PC-3 (cell line): ENCODE measurements at regions not wholly inside any gene's neighbourhood (a gene's known extent, or its start where the extent isn't known, plus 50 kb on each side); places are given as distances from the start of the nearest gene placed in this dataset.

ENCODE experiments used
- ATAC-seq: fragments of 200-7000 bp; cut with Tn5 transposase; 2 replicates; pipeline ENCODE4 v1.9.1; 2020; ENCODE audit warnings: mild to moderate bottlenecking, moderate library complexity
- BruUV-seq: library from RNA; stranded (reverse); fragments of 400-500 nt; replicated peaks from 2 replicates; lab custom pipeline; 2021; lab: Mats Ljungman, UMichigan
- CTCF ChIA-PET: fragments of 300-600 bp; sonication (Branson Sonifier 250); formaldehyde crosslinking; loops from one replicate; lab custom pipeline; 2022; ENCODE audit warnings: antibody characterized with exemption; lab: Charles Lee
- POLR2A ChIA-PET: fragments of 300-600 bp; sonication (Branson Sonifier 250); formaldehyde crosslinking; loops from one replicate; lab custom pipeline; 2022; ENCODE audit warnings: antibody characterized with exemption; ENCODE audit not compliant: unreplicated experiment; lab: Charles Lee
- DNase-seq: peaks from one replicate; pipeline ENCODE4 v3.0.0-alpha.2; 2015
- H2AFZ ChIP-seq: fragments of 300-600 bp; sonication (generic); 2 replicates; pipeline ENCODE4 v1.6.0; 2016; ENCODE audit warnings: antibody characterized with exemption, low read length
- H3F3A ChIP-seq: fragments of 300-600 bp; sonication (generic); one replicate; pipeline ENCODE4 v1.6.0; 2017; ENCODE audit warnings: antibody characterized with exemption, low read length, control low read depth, mild to moderate bottlenecking; ENCODE audit not compliant: unreplicated experiment
- H3K27ac ChIP-seq: fragments of 300-600 bp; sonication (generic); 2 replicates; pipeline ENCODE4 v1.5.1; 2016; ENCODE audit warnings: mild to moderate bottlenecking, low read length
- H3K27me3 ChIP-seq: fragments of 300-600 bp; sonication (generic); 2 replicates; pipeline ENCODE4 v1.6.1; 2016; ENCODE audit warnings: low read length, mixed read lengths
- H3K36me3 ChIP-seq: fragments of 300-600 bp; sonication (generic); 2 replicates; pipeline ENCODE4 v1.6.1; 2016; ENCODE audit warnings: low read depth, mixed run types, low read length, mixed read lengths
- H3K4me1 ChIP-seq: fragments of 300-600 bp; sonication (generic); 2 replicates; pipeline ENCODE4 v1.5.1; 2016; ENCODE audit warnings: low read length; ENCODE audit not compliant: insufficient read depth
- H3K4me2 ChIP-seq: fragments of 300-600 bp; sonication (generic); 2 replicates; pipeline ENCODE4 v1.6.0; 2016; ENCODE audit warnings: low read length
- H3K4me3 ChIP-seq: fragments of 300-600 bp; sonication (generic); 2 replicates; pipeline ENCODE4 v1.5.1; 2016; ENCODE audit warnings: mild to moderate bottlenecking, low read length, mixed read lengths
- H3K79me2 ChIP-seq: fragments of 300-600 bp; sonication (generic); 2 replicates; pipeline ENCODE4 v1.6.1; 2017; ENCODE audit warnings: low read length, mixed read lengths
- H3K9ac ChIP-seq: fragments of 300-600 bp; sonication (generic); 2 replicates; pipeline ENCODE4 v1.6.0; 2016; ENCODE audit warnings: mild to moderate bottlenecking, low read length
- H3K9me2 ChIP-seq: fragments of 300-600 bp; sonication (generic); replicated peaks from 2 replicates; pipeline ENCODE4 v1.6.1; 2016; ENCODE audit warnings: mixed run types, low read length, mixed read lengths
- H3K9me3 ChIP-seq: fragments of 300-600 bp; sonication (generic); 2 replicates; pipeline ENCODE4 v1.6.1; 2016; ENCODE audit warnings: low read length, mixed read lengths
- H4K20me1 ChIP-seq: fragments of 300-600 bp; sonication (generic); 2 replicates; pipeline ENCODE4 v1.6.1; 2016; ENCODE audit warnings: low read length, mixed read lengths
- EZH2 ChIP-seq: fragments of 300-600 bp; sonication (generic); IDR thresholded peaks from one replicate; pipeline ENCODE4 v1.6.1; 2017; ENCODE audit warnings: antibody characterized with exemption, mild to moderate bottlenecking, low read length; ENCODE audit not compliant: unreplicated experiment
- EZH2phosphoT487 ChIP-seq: fragments of 300-600 bp; sonication (generic); IDR thresholded peaks from 2 replicates; pipeline ENCODE4 v1.6.1; 2018; ENCODE audit warnings: mild to moderate bottlenecking, antibody characterized with exemption, low read length, borderline replicate concordance
- intact Hi-C: fragments of 100-400 bp; cut with micrococcal nuclease; formaldehyde crosslinking; loops from 2 replicates; pipeline ENCODE4 v1.9.0; 2023
- TF ChIP-seq, protein P1 (sequence below): fragments of 300-600 bp; sonication (generic); conservative IDR thresholded peaks from 2 replicates; pipeline ENCODE4 v1.5.1; 2017; ENCODE audit warnings: antibody characterized with exemption, low read depth, mild to moderate bottlenecking, low read length

- no peaks in the 10 kb centered on the region for H3F3A ChIP-seq
- no peak overlapping the region for H3K27ac ChIP-seq
- H3K79me2 ChIP-seq: no peaks in the 10 kb centered on the region
- H4K20me1 ChIP-seq: no peaks in the 10 kb centered on the region
- intact Hi-C loops: no loop called here
- no peak overlapping the region for H3K4me2 ChIP-seq
- POLR2A ChIA-PET: no interaction called here
- no peak overlapping the region for H2AFZ ChIP-seq
- DNase-seq: no peak
- ATAC-seq: no peak
- no peak overlapping the region for H3K9ac ChIP-seq
- no TSS peak for BruUV-seq
- CTCF ChIA-PET: no interaction called here
- no peaks in the 10 kb centered on the region for H3K36me3 ChIP-seq
- no peaks in the 10 kb centered on the region for H3K4me1 ChIP-seq
- no peaks in the 10 kb centered on the region for H3K27me3 ChIP-seq
- H3K9me2 ChIP-seq: no peaks in the 10 kb centered on the region
- H3K9me3 ChIP-seq: no peaks in the 10 kb centered on the region
- H3K4me3 ChIP-seq: no peak overlapping the region
- no peak for TF ChIP-seq EZH2
- TF ChIP-seq EZH2phosphoT487: no peak
- TF ChIP-seq, protein P1, sequence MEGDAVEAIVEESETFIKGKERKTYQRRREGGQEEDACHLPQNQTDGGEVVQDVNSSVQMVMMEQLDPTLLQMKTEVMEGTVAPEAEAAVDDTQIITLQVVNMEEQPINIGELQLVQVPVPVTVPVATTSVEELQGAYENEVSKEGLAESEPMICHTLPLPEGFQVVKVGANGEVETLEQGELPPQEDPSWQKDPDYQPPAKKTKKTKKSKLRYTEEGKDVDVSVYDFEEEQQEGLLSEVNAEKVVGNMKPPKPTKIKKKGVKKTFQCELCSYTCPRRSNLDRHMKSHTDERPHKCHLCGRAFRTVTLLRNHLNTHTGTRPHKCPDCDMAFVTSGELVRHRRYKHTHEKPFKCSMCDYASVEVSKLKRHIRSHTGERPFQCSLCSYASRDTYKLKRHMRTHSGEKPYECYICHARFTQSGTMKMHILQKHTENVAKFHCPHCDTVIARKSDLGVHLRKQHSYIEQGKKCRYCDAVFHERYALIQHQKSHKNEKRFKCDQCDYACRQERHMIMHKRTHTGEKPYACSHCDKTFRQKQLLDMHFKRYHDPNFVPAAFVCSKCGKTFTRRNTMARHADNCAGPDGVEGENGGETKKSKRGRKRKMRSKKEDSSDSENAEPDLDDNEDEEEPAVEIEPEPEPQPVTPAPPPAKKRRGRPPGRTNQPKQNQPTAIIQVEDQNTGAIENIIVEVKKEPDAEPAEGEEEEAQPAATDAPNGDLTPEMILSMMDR: no peak
These were observed 382.1 kb upstream of the EPHA5 start for GRCh38 chr4:66052426-66052825.

- H3K9me2 ChIP-seq: no peaks in the 10 kb centered on the region
- no peak overlapping the region for H3K4me3 ChIP-seq
- H3F3A ChIP-seq: no peaks in the 10 kb centered on the region
- no peaks in the 10 kb centered on the region for H3K9me3 ChIP-seq
- no peak overlapping the region for H3K27ac ChIP-seq
- DNase-seq (no peak), ATAC-seq (no peak)
- H2AFZ ChIP-seq: no peak overlapping the region
- intact Hi-C loops: no loop called here
- no peaks in the 10 kb centered on the region for H3K27me3 ChIP-seq
- no peak overlapping the region for H3K9ac ChIP-seq
- POLR2A ChIA-PET: interaction anchor here (0.7 kb wide), 1 partner anchor 14 kb away, joined by 3 read pairs; no protein-coding TSS in a partner anchor
- no TSS peak for BruUV-seq
- no peaks in the 10 kb centered on the region for H4K20me1 ChIP-seq
- TF ChIP-seq EZH2phosphoT487 (no peak), EZH2 (no peak)
- TF ChIP-seq, protein P1: no peak
- no peaks in the 10 kb centered on the region for H3K79me2 ChIP-seq
- H3K4me2 ChIP-seq: no peak overlapping the region
- no peaks in the 10 kb centered on the region for H3K4me1 ChIP-seq
- H3K36me3 ChIP-seq: no peaks in the 10 kb centered on the region
- CTCF ChIA-PET: no interaction called here
These were observed 378.6 kb upstream of the EPHA5 start for GRCh38 chr4:66048861-66049260.

DNA sequence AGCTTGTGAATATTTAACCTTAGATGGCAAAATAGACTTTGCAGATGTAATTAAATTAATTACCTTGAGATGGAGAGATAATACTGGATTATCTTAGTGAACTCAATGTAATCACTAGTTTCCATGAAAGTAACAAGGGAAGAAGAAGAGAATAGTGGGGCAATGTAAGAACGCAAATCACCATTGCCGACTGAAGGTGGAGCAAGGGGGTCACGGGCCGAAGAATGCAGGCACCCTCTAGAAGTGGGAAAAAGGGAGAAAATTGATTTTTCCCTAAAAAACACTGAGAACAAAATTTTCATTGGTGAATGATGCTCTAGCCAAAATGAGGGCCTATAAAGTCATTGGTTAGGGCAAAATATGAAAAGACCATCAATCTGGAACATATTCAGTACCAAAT, 375.6 kb upstream of the EPHA5 start:
- ChIA-PET POLR2A (no interaction called here), CTCF (no interaction called here)
- no peaks in the 10 kb centered on the region for H4K20me1 ChIP-seq
- no peaks in the 10 kb centered on the region for H3K36me3 ChIP-seq
- no peaks in the 10 kb centered on the region for H3F3A ChIP-seq
- no peaks in the 10 kb centered on the region for H3K4me1 ChIP-seq
- no peak overlapping the region for H3K4me2 ChIP-seq
- H3K9ac ChIP-seq: no peak overlapping the region
- TF ChIP-seq, protein P1: no peak
- no peak for TF ChIP-seq EZH2
- intact Hi-C loops: no loop called here
- BruUV-seq: no TSS peak
- H3K27ac ChIP-seq: no peak overlapping the region
- no peak overlapping the region for H2AFZ ChIP-seq
- H3K9me3 ChIP-seq: no peaks in the 10 kb centered on the region
- ATAC-seq (no peak), DNase-seq (no peak)
- H3K4me3 ChIP-seq: no peak overlapping the region
- H3K79me2 ChIP-seq: no peaks in the 10 kb centered on the region
- no peaks in the 10 kb centered on the region for H3K27me3 ChIP-seq
- H3K9me2 ChIP-seq: no peaks in the 10 kb centered on the region
